Heart left ventricle (tissue), 13 donors: ENCODE measurements at regions not wholly inside any gene's neighbourhood (a gene's known extent, or its start where the extent isn't known, plus 50 kb on each side); places are given as distances from the start of the nearest gene placed in this dataset.

Experiments used
- CTCF ChIP-seq, 12 donors: fragments of 200-600 bp; sonication (generic) in 4 of 12; IDR thresholded peaks; one replicate each; pipeline versions ENCODE4 v1.5.0 to v1.8.0; 2018 to 2022; ENCODE audit warnings: antibody characterized with exemption in 12 of 12, mild to moderate bottlenecking in 5 of 12
- POLR2A ChIP-seq, 2 donors: fragments of 450-650 bp; IDR thresholded peaks; one replicate each; pipeline ENCODE4 v1.6.1; 2017; ENCODE audit warnings: antibody characterized with exemption in 2 of 2, mild to moderate bottlenecking in 2 of 2, moderate library complexity in 2 of 2
- donor health status: ischemic (EF 13 %, LVEDD 7.1; RV severe dilation, severe dysfunction).
- donor health status: DM: no; HTN: yes; CAD: no.
- donor health status: DM: no; HTN: no; CAD: no.
- donor health status: ischemic (EF 25% LVEDD 6.9; RV normal size, moderate dysfunction).
- donor health status: ischemic (EF 25% LVEDD 5.7; RV mildly dilated, moderate dysfunction).
- donor health status: ischemic (EF 35%, LVEDD 5.7; RV mildly dilated, moderate dysfunction).
- donor health status: nonischemic (EF 11% LVEDD 7.7; RV severe dilation, severe dysfunction).
- donor health status: DM: yes; HTN: yes; CAD: no.
- donor health status: PGD.
- donor health status: ischemic (EF 29% LVEDD 5.4; RV normal size, mild dysfunction).
- donor health status: nonischemic (EF 23%, LVEDD 6.1; RV moderate dilation, normal function).

GRCh38 chr21:28154121-28154520 lies 838.6 kb downstream of the LTN1 start:
- no peak for TF ChIP-seq CTCF (IDR thresholded peaks at IDR 0.05)
- no peak for TF ChIP-seq POLR2A (IDR thresholded peaks at IDR 0.05)
